ENCODE measurements at regions not wholly inside any gene's neighbourhood (a gene's known extent, or its start where the extent isn't known, plus 50 kb on each side); places are given as distances from the start of the nearest gene placed in this dataset.

DNA sequence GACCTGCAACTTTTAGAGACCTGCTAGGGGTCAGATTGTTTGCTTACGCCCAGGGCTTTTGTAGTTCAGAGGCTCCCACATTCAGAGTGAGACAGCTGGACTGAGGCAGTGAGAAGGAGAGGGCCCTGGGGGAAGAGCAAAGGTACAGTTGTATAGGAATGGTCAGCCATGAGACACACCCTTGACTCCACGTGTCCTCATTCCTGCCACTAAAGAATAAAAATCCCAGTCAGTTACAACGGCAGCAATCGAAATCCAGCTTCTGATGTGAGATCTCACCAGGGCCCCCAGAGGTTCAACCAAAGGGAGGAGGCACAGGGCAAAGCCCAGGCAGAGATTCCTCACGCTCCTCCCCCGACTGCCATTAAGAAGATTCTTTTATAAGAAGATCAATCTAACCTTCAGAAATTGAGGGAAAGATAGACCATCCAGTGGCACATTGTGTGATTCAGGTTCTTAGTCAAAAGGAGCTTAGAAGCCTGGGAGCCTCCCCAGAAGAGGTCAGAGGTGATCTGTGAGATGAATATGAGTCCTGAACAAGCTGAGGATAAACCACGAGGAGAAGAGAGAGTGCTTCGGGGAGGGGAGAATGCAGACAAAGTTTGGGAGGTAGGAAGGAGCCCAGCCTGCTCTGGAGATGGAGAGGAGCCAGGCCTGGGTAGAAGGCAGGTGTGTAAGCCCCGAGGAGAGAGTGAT lies 317.0 kb downstream of the CYP26B1 start:
- TF ChIP-seq, protein P1, sequence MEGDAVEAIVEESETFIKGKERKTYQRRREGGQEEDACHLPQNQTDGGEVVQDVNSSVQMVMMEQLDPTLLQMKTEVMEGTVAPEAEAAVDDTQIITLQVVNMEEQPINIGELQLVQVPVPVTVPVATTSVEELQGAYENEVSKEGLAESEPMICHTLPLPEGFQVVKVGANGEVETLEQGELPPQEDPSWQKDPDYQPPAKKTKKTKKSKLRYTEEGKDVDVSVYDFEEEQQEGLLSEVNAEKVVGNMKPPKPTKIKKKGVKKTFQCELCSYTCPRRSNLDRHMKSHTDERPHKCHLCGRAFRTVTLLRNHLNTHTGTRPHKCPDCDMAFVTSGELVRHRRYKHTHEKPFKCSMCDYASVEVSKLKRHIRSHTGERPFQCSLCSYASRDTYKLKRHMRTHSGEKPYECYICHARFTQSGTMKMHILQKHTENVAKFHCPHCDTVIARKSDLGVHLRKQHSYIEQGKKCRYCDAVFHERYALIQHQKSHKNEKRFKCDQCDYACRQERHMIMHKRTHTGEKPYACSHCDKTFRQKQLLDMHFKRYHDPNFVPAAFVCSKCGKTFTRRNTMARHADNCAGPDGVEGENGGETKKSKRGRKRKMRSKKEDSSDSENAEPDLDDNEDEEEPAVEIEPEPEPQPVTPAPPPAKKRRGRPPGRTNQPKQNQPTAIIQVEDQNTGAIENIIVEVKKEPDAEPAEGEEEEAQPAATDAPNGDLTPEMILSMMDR (IDR thresholded peaks at IDR 0.05), result no peak
- TF ChIP-seq POLR2A (IDR thresholded peaks at IDR 0.05), result no peak
- no peak for TF ChIP-seq EP300 (IDR thresholded peaks at IDR 0.05)
- no peak for TF ChIP-seq POLR2AphosphoS5 (IDR thresholded peaks at IDR 0.05)
